ENCODE measurements at regions not wholly inside any gene's neighbourhood (a gene's known extent, or its start where the extent isn't known, plus 50 kb on each side); places are given as distances from the start of the nearest gene placed in this dataset.

GRCh38 chr12:125824276-125824675 is 759.0 kb downstream of the AACS start:
- CTCF ChIA-PET, result no interaction called here
- TF ChIP-seq ZSCAN18 (CRISPR knock-in tag; IDR thresholded peaks at IDR 0.05), result no peak
- TF ChIP-seq ZMAT4 (CRISPR knock-in tag; IDR thresholded peaks at IDR 0.05), result no peak
- TF ChIP-seq FOXP4 (CRISPR knock-in tag; IDR thresholded peaks at IDR 0.05), result no peak
- no peak for TF ChIP-seq HMGXB4 (CRISPR knock-in tag; IDR thresholded peaks at IDR 0.05)
- TF ChIP-seq NFATC4 (CRISPR knock-in tag; IDR thresholded peaks at IDR 0.05), result no peak
- TF ChIP-seq ZNF512 (CRISPR knock-in tag; IDR thresholded peaks at IDR 0.05; ENCODE audit: borderline replicate concordance), result no peak
- TF ChIP-seq ELF4 (CRISPR knock-in tag; IDR thresholded peaks at IDR 0.05; ENCODE audit: low read depth), result no peak
- TF ChIP-seq ATF1 (CRISPR knock-in tag; IDR thresholded peaks at IDR 0.05), result no peak
- no peak for TF ChIP-seq ZNF317 (CRISPR knock-in tag; IDR thresholded peaks at IDR 0.05; ENCODE audit: borderline replicate concordance, low read depth)
- TF ChIP-seq GTF2I (CRISPR knock-in tag; conservative IDR thresholded peaks at IDR 0.05), result no peak
- no peak for TF ChIP-seq SMAD3 (CRISPR knock-in tag; IDR thresholded peaks at IDR 0.05; ENCODE audit: borderline replicate concordance)
- DNase-seq (ENCODE audit: low spot score) (no peak), ATAC-seq (no peak)
- H3K4me1 Mint-ChIP-seq, result no peaks in the 10 kb centered on the region
- H3K9me3 Mint-ChIP-seq, result peaks cover 81% of the 10 kb centered on the region
- POLR2A ChIA-PET, result no interaction called here
- H3K36me3 Mint-ChIP-seq, result peaks cover 69% of the 10 kb centered on the region
- H3K27me3 Mint-ChIP-seq (ENCODE audit: low read depth), result peaks cover 8% of the 10 kb centered on the region
- H3K27ac Mint-ChIP-seq, result no peak overlapping the region
- H3K4me3 Mint-ChIP-seq, result no peak overlapping the region

- Mint-ChIP-seq H3K4me1 (no peaks in the 10 kb centered on the region), H3K9me3 (peaks cover 76% of the 10 kb centered on the region)
These were observed 770.6 kb downstream of the AACS start for GRCh38 chr12:125835852-125836251.

GRCh38 chr12:125836647-125837046 is 771.4 kb downstream of the AACS start:
- Mint-ChIP-seq H3K4me1 (no peaks in the 10 kb centered on the region), H3K9me3 (peaks cover 77% of the 10 kb centered on the region), H3K27me3 (ENCODE audit: low read depth) (peaks cover 11% of the 10 kb centered on the region), H3K27ac (no peak overlapping the region), H3K4me3 (no peak overlapping the region), H3K36me3 (peaks cover 61% of the 10 kb centered on the region)
- DNase-seq (ENCODE audit: low spot score) (no peak), ATAC-seq (no peak)
- TF ChIP-seq ZNF425 (CRISPR knock-in tag; conservative IDR thresholded peaks at IDR 0.05) (no peak), ZNF317 (CRISPR knock-in tag; IDR thresholded peaks at IDR 0.05; ENCODE audit: borderline replicate concordance, low read depth) (no peak), NFYB (CRISPR knock-in tag; conservative IDR thresholded peaks at IDR 0.05; ENCODE audit: low read depth) (no peak), CTCF (IDR thresholded peaks at IDR 0.05) (no peak), PREB (CRISPR knock-in tag; IDR thresholded peaks at IDR 0.05; ENCODE audit: borderline replicate concordance) (no peak)
- ChIA-PET CTCF (no interaction called here), POLR2A (no interaction called here)

More at GRCh38 chr12:125835852-125836251, 770.6 kb downstream of the AACS start:
- DNase-seq (ENCODE audit: low spot score) (no peak), ATAC-seq (no peak)
- H3K36me3 Mint-ChIP-seq, result peaks cover 61% of the 10 kb centered on the region
- POLR2A ChIA-PET, result no interaction called here
- H3K4me3 Mint-ChIP-seq, result no peak overlapping the region
- CTCF ChIA-PET, result no interaction called here
- H3K27me3 Mint-ChIP-seq (ENCODE audit: low read depth), result peaks cover 14% of the 10 kb centered on the region
- H3K27ac Mint-ChIP-seq, result no peak overlapping the region
- no peak for TF ChIP-seq USF2 (CRISPR knock-in tag; IDR thresholded peaks at IDR 0.05)
- TF ChIP-seq JUN (CRISPR knock-in tag; IDR thresholded peaks at IDR 0.05), result no peak
- TF ChIP-seq ZNF232 (CRISPR knock-in tag; IDR thresholded peaks at IDR 0.05), result no peak
- no peak for TF ChIP-seq ZNF671 (CRISPR knock-in tag; IDR thresholded peaks at IDR 0.05)
- TF ChIP-seq CREB1 (CRISPR knock-in tag; IDR thresholded peaks at IDR 0.05), result no peak
- no peak for TF ChIP-seq OVOL2 (CRISPR knock-in tag; IDR thresholded peaks at IDR 0.05; ENCODE audit: borderline replicate concordance)
